ENCODE measurements at regions not wholly inside any gene's neighbourhood (a gene's known extent, or its start where the extent isn't known, plus 50 kb on each side); places are given as distances from the start of the nearest gene placed in this dataset.

GRCh38 chr10:29738341-29738740 lies 103.6 kb upstream of the SVIL start:
- 98% methylated on average over 11 of the region's 11 CpGs for WGBS
- H3K36me3 ChIP-seq (ENCODE audit: control insufficient read depth in 2 of 2, insufficient read depth in 2 of 2, low read length in 1 of 2), result no peaks in the 10 kb centered on the region
- peaks cover 0 to 1% of the 10 kb centered on the region in 2 donors for H3K9me3 ChIP-seq (ENCODE audit: control insufficient read depth in 2 of 2, insufficient read depth in 1 of 2, low read length in 1 of 2)
- H3K4me3 ChIP-seq (ENCODE audit: low read length in 2 of 2), result no peak overlapping the region
- DNase-seq (ENCODE audit: low read depth in 6 of 9, low spot score in 9 of 9), result no peak
- peaks cover 17 to 18% of the 10 kb centered on the region in 2 donors for H3K4me1 ChIP-seq (ENCODE audit: control insufficient read depth in 2 of 2, insufficient read depth in 2 of 2, low read length in 2 of 2)
- H3K27ac ChIP-seq (ENCODE audit: low read depth in 1 of 2, low read length in 1 of 2), result no peak overlapping the region
- peaks cover 20 to 45% of the 10 kb centered on the region in 2 donors for H3K27me3 ChIP-seq (ENCODE audit: control insufficient read depth in 2 of 2, insufficient read depth in 1 of 2, low read length in 1 of 2)

GRCh38 chr10:29737074-29737593 lies 102.4 kb upstream of the SVIL start:
- no peak overlapping the region for H3K27ac ChIP-seq (ENCODE audit: low read depth in 1 of 2, low read length in 1 of 2)
- WGBS, result 38% methylated on average over 27 of the region's 27 CpGs
- no peaks in the 10 kb centered on the region for H3K36me3 ChIP-seq (ENCODE audit: control insufficient read depth in 2 of 2, insufficient read depth in 2 of 2, low read length in 1 of 2)
- DNase-seq (ENCODE audit: low read depth in 6 of 9, low spot score in 9 of 9), result no peak
- peak overlapping the region in 1 of 2 donors; percentile 92 for H3K4me3 ChIP-seq (ENCODE audit: low read length in 2 of 2)
- peaks cover 0 to 1% of the 10 kb centered on the region in 2 donors for H3K9me3 ChIP-seq (ENCODE audit: control insufficient read depth in 2 of 2, insufficient read depth in 1 of 2, low read length in 1 of 2)
- H3K27me3 ChIP-seq (ENCODE audit: control insufficient read depth in 2 of 2, insufficient read depth in 1 of 2, low read length in 1 of 2), result peaks cover 20 to 45% of the 10 kb centered on the region in 2 donors
- peaks cover 17 to 18% of the 10 kb centered on the region in 2 donors for H3K4me1 ChIP-seq (ENCODE audit: control insufficient read depth in 2 of 2, insufficient read depth in 2 of 2, low read length in 2 of 2)

GRCh38 chr10:29736366-29737073 lies 101.7 kb upstream of the SVIL start:
- Histone ChIP-seq H3K27ac (ENCODE audit: low read depth in 1 of 2, low read length in 1 of 2) (peak overlapping the region; percentile 43 to 46), H3K4me3 (ENCODE audit: low read length in 2 of 2) (peak overlapping the region; percentile 54 to 92), H3K27me3 (ENCODE audit: control insufficient read depth in 2 of 2, insufficient read depth in 1 of 2, low read length in 1 of 2) (peaks cover 20 to 45% of the 10 kb centered on the region in 2 donors), H3K9me3 (ENCODE audit: control insufficient read depth in 2 of 2, insufficient read depth in 1 of 2, low read length in 1 of 2) (peaks cover 0 to 1% of the 10 kb centered on the region in 2 donors), H3K36me3 (ENCODE audit: control insufficient read depth in 2 of 2, insufficient read depth in 2 of 2, low read length in 1 of 2) (no peaks in the 10 kb centered on the region), H3K4me1 (ENCODE audit: control insufficient read depth in 2 of 2, insufficient read depth in 2 of 2, low read length in 2 of 2) (peaks cover 17 to 18% of the 10 kb centered on the region in 2 donors)
- DNase-seq (ENCODE audit: low read depth in 6 of 9, low spot score in 9 of 9), result peak in 3 of 9 donors; percentile 15 to 49 (median 18)
- under 1% methylated on average over 74 of the region's 74 CpGs for WGBS

- no peaks in the 10 kb centered on the region for H3K36me3 ChIP-seq (ENCODE audit: control insufficient read depth in 2 of 2, insufficient read depth in 2 of 2, low read length in 1 of 2)
- peaks cover 0 to 1% of the 10 kb centered on the region in 2 donors for H3K9me3 ChIP-seq (ENCODE audit: control insufficient read depth in 2 of 2, insufficient read depth in 1 of 2, low read length in 1 of 2)
- peaks cover 20 to 45% of the 10 kb centered on the region in 2 donors for H3K27me3 ChIP-seq (ENCODE audit: control insufficient read depth in 2 of 2, insufficient read depth in 1 of 2, low read length in 1 of 2)
- peaks cover 17 to 18% of the 10 kb centered on the region in 2 donors for H3K4me1 ChIP-seq (ENCODE audit: control insufficient read depth in 2 of 2, insufficient read depth in 2 of 2, low read length in 2 of 2)
- H3K27ac ChIP-seq (ENCODE audit: low read depth in 1 of 2, low read length in 1 of 2), result peak overlapping the region; percentile 43 to 48
- DNase-seq (ENCODE audit: low read depth in 6 of 9, low spot score in 9 of 9), result peak in 8 of 9 donors; percentile 34 to 86 (median 67)
- WGBS, result under 1% methylated on average over 81 of the region's 81 CpGs
- H3K4me3 ChIP-seq (ENCODE audit: low read length in 2 of 2), result peak overlapping the region; percentile 54 to 92
Observed at GRCh38 chr10:29735628-29736365, 101.0 kb upstream of the SVIL start.

- peak in 7 of 9 donors; percentile 40 to 76 (median 43) for DNase-seq (ENCODE audit: low read depth in 6 of 9, low spot score in 9 of 9)
- 1% methylated on average over 77 of the region's 77 CpGs for WGBS
- Histone ChIP-seq H3K9me3 (ENCODE audit: control insufficient read depth in 2 of 2, insufficient read depth in 1 of 2, low read length in 1 of 2) (peaks cover 0 to 1% of the 10 kb centered on the region in 2 donors), H3K36me3 (ENCODE audit: control insufficient read depth in 2 of 2, insufficient read depth in 2 of 2, low read length in 1 of 2) (no peaks in the 10 kb centered on the region), H3K4me1 (ENCODE audit: control insufficient read depth in 2 of 2, insufficient read depth in 2 of 2, low read length in 2 of 2) (peaks cover 17 to 18% of the 10 kb centered on the region in 2 donors), H3K4me3 (ENCODE audit: low read length in 2 of 2) (peak overlapping the region; percentile 54 to 92), H3K27ac (ENCODE audit: low read depth in 1 of 2, low read length in 1 of 2) (peak overlapping the region; percentile 37 to 48), H3K27me3 (ENCODE audit: control insufficient read depth in 2 of 2, insufficient read depth in 1 of 2, low read length in 1 of 2) (peaks cover 20 to 43% of the 10 kb centered on the region in 2 donors)
Observed at GRCh38 chr10:29734962-29735627, 100.3 kb upstream of the SVIL start.

GRCh38 chr10:29734640-29734961 lies 99.8 kb upstream of the SVIL start:
- peak in 2 of 9 donors; percentile 13 to 21 for DNase-seq (ENCODE audit: low read depth in 6 of 9, low spot score in 9 of 9)
- WGBS, result 49% methylated on average over 10 of the region's 10 CpGs
- Histone ChIP-seq H3K4me3 (ENCODE audit: low read length in 2 of 2) (peak overlapping the region; percentile 54 to 92), H3K27me3 (ENCODE audit: control insufficient read depth in 2 of 2, insufficient read depth in 1 of 2, low read length in 1 of 2) (peaks cover 20 to 43% of the 10 kb centered on the region in 2 donors), H3K27ac (ENCODE audit: low read depth in 1 of 2, low read length in 1 of 2) (peak overlapping the region; percentile 37 to 48), H3K4me1 (ENCODE audit: control insufficient read depth in 2 of 2, insufficient read depth in 2 of 2, low read length in 2 of 2) (peaks cover 17 to 18% of the 10 kb centered on the region in 2 donors), H3K36me3 (ENCODE audit: control insufficient read depth in 2 of 2, insufficient read depth in 2 of 2, low read length in 1 of 2) (no peaks in the 10 kb centered on the region), H3K9me3 (ENCODE audit: control insufficient read depth in 2 of 2, insufficient read depth in 1 of 2, low read length in 1 of 2) (peaks cover 0 to 1% of the 10 kb centered on the region in 2 donors)

- 97% methylated on average over 6 of the region's 6 CpGs for WGBS
- H3K27me3 ChIP-seq (ENCODE audit: control insufficient read depth in 2 of 2, insufficient read depth in 1 of 2, low read length in 1 of 2), result peaks cover 20 to 34% of the 10 kb centered on the region in 2 donors
- no peak overlapping the region for H3K27ac ChIP-seq (ENCODE audit: low read depth in 1 of 2, low read length in 1 of 2)
- H3K9me3 ChIP-seq (ENCODE audit: control insufficient read depth in 2 of 2, insufficient read depth in 1 of 2, low read length in 1 of 2), result peaks cover 0 to 1% of the 10 kb centered on the region in 2 donors
- DNase-seq (ENCODE audit: low read depth in 6 of 9, low spot score in 9 of 9), result no peak
- peaks cover 17 to 18% of the 10 kb centered on the region in 2 donors for H3K4me1 ChIP-seq (ENCODE audit: control insufficient read depth in 2 of 2, insufficient read depth in 2 of 2, low read length in 2 of 2)
- H3K36me3 ChIP-seq (ENCODE audit: control insufficient read depth in 2 of 2, insufficient read depth in 2 of 2, low read length in 1 of 2), result no peaks in the 10 kb centered on the region
- no peak overlapping the region for H3K4me3 ChIP-seq (ENCODE audit: low read length in 2 of 2)
Observed at GRCh38 chr10:29733323-29733722, 98.6 kb upstream of the SVIL start.

- DNase-seq (ENCODE audit: low read depth in 6 of 9, low spot score in 9 of 9), result no peak
- peaks cover 0 to 1% of the 10 kb centered on the region in 2 donors for H3K9me3 ChIP-seq (ENCODE audit: control insufficient read depth in 2 of 2, insufficient read depth in 1 of 2, low read length in 1 of 2)
- H3K36me3 ChIP-seq (ENCODE audit: control insufficient read depth in 2 of 2, insufficient read depth in 2 of 2, low read length in 1 of 2), result no peaks in the 10 kb centered on the region
- H3K4me3 ChIP-seq (ENCODE audit: low read length in 2 of 2), result no peak overlapping the region
- H3K4me1 ChIP-seq (ENCODE audit: control insufficient read depth in 2 of 2, insufficient read depth in 2 of 2, low read length in 2 of 2), result peaks cover 17 to 18% of the 10 kb centered on the region in 2 donors
- 98% methylated on average over 2 of the region's 2 CpGs for WGBS
- no peak overlapping the region for H3K27ac ChIP-seq (ENCODE audit: low read depth in 1 of 2, low read length in 1 of 2)
- H3K27me3 ChIP-seq (ENCODE audit: control insufficient read depth in 2 of 2, insufficient read depth in 1 of 2, low read length in 1 of 2), result peaks cover 20 to 31% of the 10 kb centered on the region in 2 donors
Observed at GRCh38 chr10:29732918-29733317, 98.1 kb upstream of the SVIL start.

Measured in thymus (tissue), 11 donors.